Activated T-cell treated with anti-CD3 and anti-CD28 coated beads for 48 hours (primary cell): ENCODE measurements at regions not wholly inside any gene's neighbourhood (a gene's known extent, or its start where the extent isn't known, plus 50 kb on each side); places are given as distances from the start of the nearest gene placed in this dataset.
"Not testable (repeated sequence)": the region's sequence is repeated elsewhere in the genome, so short reads cannot be mapped to it uniquely, and the experiment has no call there.

Experiments used
- DNase-seq: peaks from one replicate; pipeline ENCODE4 v3.0.0-alpha.2; 2020; ENCODE audit warnings: low read depth

GRCh38 chr1:95615421-95615820 lies 381.4 kb downstream of the RWDD3 start:
- no peak for DNase-seq

- DNase-seq, result no peak
These were observed 386.1 kb downstream of the RWDD3 start for GRCh38 chr1:95620076-95620475.

DNA sequence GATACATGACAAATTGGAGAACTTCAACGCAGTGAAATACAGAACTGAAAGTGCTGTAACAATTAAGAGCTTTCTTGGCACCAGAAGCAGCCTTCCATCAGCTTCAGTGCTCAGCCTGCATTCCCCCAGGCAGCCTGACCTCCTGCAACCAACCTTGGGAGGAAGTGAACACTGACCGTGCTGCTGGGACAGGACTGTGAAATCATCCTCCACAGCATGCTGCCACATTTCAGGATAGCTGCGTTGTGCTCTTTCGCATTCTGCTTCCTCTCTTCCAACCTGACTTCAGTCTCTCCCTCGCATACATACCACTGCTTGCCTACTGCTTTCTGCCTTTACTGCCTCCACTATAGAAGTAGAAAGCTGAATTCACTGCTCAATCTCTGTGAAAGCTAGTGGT lies 388.6 kb downstream of the RWDD3 start:
- no peak for DNase-seq

GRCh38 chr1:95625224-95625623 lies 391.2 kb downstream of the RWDD3 start:
- no peak for DNase-seq

DNA sequence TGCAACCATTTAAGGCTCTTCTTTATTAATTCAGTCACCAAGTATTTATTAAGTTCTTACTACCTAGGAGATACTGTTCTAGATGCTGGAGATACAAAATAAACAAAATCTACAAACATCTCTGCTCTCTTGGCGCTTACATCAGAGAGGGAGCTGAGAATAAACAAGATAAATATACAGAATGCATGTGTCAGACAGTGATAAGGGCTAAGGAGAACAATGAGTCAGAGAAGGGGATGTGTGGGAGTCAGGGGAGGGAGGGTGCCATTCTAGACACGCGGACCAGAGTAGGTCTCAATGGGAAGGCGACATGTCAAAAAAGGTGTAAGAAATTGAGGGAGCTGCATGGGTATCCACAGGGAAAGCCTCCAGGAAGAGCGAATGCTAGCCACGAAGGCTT lies 393.2 kb downstream of the RWDD3 start:
- DNase-seq, result no peak

DNA sequence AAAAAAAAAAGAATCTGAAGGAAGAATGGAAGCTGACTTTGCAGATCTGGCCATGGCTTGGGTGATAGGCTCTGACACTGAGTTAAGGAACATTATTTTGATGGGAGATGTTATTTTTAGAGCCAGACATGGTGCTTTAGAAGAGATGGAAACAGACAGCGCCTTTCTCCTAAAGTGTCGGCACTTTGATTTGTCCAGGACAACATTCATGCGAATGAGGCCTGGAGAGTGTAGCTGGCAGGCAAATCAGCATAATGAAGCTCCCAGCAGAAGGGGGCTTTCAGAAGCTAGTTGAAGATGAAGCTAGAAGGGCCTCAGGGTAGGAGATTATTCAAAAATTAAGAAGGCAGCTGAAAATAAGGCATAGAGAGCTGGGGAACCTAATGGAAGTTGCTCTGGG lies 397.7 kb downstream of the RWDD3 start:
- no peak for DNase-seq

DNA sequence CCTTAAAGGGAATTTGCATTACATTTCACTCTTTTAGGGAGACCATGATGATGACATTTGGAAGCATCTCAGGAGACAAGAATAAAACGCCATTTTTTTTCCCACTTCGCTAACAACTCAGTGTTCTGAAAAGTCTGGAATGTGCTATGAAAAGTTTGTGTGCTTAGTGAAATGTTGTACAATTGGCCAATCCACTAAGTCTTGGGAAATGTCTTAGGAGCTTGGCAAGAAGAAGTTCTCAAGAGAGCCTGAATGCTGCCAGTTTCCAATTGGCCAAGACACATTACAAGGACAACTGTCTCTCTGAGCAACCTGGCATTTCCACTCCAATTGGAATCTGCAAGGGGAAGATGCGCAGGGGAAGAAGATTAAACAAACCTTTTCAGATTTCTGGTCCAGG lies 401.8 kb downstream of the RWDD3 start:
- no peak for DNase-seq

- no peak for DNase-seq
These were observed 402.9 kb downstream of the RWDD3 start for GRCh38 chr1:95636897-95637296.

DNA sequence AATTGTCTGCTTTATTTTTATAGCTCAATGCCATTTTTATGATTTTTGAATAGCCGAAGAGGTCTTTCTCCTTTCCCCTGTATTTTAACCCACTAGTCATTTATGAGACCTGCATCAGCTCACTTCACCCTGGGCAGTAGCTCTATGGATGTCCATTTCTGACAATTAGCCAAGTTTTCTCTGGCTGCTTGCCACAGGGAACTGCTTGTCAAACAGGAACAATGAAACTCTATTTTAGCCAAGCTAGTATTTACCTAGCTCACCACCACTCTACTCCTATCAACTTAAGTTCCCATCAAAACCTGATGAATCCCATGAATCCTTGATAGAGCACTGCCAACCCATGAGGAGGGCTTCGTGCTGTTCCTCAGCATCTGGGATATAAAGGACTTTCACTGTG lies 406.7 kb downstream of the RWDD3 start:
- DNase-seq, result no peak

- no peak for DNase-seq
These were observed 407.4 kb downstream of the RWDD3 start for GRCh38 chr1:95641386-95641785.

GRCh38 chr1:95642035-95642434 lies 408.0 kb downstream of the RWDD3 start:
- DNase-seq, result no peak

GRCh38 chr1:95643071-95643470 lies 409.1 kb downstream of the RWDD3 start:
- no peak for DNase-seq

GRCh38 chr1:95645126-95645525 lies 411.1 kb downstream of the RWDD3 start:
- not testable (repeated sequence) for DNase-seq

- DNase-seq, result no peak
These were observed 416.6 kb downstream of the RWDD3 start for GRCh38 chr1:95650631-95651030.

- no peak for DNase-seq
These were observed 418.5 kb downstream of the RWDD3 start for GRCh38 chr1:95652423-95652965.

GRCh38 chr1:95653618-95654017 lies 419.6 kb downstream of the RWDD3 start:
- DNase-seq, result no peak

DNA sequence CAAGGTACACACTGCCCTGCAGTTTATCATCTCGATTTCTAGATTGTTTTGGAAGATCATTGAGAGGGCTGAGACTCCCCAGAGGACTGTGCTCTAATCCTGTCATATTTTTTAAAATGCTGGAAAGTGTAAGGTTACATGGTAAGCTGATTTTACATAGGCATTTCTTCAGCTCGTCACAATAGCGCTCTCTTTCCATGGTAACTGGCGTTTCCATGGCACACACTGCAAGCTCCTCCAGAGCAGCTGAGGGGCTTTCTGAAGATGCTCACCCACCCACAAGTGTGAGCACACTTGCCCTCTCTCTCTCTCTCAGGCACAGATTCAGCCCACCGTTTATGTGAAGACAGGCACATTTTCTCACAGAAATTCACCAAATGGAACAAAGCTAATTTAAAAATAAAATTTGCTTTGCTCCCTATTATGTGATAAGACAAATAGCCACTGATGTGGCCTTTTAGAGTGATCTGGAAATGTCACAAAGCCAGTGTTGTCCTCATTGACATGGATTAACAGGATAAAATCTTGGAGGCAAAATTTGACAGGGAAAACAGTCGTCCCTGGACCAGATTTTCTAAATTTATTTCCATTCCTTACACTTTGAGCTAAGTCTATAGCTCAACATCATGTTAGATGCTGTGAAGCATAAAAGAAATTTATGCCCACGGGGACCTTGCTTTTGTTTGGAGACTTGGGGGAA lies 421.5 kb downstream of the RWDD3 start:
- DNase-seq, result no peak

DNA sequence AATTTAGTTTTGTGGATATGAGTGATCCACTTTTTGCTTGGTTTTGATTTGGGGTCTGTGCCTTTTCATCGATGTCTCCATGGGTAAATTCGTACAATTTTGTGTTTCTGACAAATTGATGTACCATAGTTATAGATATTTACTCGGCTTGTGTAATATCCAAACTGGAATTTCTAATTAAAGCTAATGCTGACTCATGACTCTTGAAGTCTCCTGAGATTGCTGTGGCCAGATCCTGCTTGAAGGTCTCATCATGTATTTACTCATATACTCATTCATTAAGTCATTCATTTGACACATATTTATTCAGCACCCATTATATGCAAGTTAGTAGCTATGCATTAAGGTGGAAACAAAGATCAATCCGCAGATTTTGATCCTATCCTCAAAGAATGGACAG lies 423.2 kb downstream of the RWDD3 start:
- DNase-seq, result no peak

DNA sequence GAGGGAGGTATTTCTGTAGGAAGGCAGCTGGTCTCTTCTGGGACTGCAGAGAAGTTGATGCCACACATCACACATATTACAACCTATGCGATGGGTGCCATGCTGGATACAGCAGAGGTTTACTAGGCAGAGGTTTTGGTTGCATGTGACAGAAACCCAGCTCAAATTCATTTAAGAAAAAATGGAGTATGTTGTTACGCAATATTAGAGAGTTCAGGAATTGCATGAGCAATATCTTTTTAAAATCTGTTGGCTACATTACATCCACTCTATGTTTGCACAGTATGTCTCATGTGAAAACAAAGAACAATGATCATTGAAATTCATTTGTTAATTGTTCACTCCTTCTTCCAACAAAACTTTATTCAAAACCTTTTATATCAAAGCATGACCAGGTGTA lies 425.2 kb downstream of the RWDD3 start:
- DNase-seq, result no peak

DNA sequence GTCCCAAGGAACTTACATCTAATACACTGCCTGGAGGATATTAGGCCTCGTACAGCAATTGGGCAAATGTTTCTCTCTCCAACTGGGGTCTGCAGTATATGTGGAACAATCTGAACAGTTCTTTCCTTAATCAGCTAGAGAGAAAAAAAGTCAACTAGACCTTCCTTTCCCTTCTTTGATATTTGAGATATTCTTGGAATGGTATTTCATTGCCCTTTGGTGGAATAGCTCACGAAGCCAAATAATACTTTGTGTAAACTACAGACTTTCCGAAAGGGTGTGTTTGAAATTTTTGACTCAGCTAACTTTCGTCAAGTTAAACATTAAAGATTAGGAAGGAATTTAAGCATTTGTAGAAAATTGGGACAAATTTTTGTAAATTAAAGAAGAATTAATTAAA lies 425.6 kb downstream of the RWDD3 start:
- no peak for DNase-seq

DNA sequence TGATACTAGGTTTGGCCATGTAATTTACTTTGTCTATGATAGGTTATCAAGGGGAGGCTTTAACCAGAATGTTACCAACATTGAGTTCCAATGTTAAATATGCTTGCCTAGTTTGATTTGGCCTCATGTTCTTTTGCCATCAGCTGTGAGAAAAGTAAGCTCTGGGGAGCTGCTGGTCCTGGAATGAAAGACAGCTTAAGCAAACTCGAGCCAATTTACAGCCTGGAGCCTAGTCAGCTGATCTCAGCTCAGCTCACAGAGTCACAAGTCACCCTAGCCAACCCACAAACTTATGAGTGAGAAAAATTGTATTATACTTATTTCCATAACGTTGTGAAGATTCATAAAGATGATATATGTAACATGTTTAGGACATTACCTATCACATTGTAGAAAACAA lies 426.7 kb downstream of the RWDD3 start:
- no peak for DNase-seq

DNA sequence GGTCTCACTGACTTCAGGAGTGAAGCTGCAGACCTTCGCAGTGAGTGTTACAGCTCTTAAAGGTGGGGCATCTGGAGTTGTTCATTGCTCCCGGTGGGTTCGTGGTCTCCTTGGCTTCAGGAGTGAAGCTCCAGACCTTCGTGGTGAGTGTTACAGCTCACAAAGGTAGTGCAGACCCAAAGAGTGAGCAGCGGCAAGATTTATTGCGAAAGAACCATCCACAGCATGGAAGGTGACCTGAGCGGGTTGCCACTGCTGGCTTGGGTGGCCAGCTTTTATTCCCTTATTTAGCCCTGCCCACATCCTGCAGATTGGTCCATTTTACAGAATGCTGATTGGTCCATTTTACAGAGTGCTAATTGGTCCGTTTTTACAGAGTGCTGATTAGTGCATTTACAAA lies 429.5 kb downstream of the RWDD3 start:
- not testable (repeated sequence) for DNase-seq

GRCh38 chr1:95668165-95668564 lies 434.2 kb downstream of the RWDD3 start:
- no peak for DNase-seq

DNA sequence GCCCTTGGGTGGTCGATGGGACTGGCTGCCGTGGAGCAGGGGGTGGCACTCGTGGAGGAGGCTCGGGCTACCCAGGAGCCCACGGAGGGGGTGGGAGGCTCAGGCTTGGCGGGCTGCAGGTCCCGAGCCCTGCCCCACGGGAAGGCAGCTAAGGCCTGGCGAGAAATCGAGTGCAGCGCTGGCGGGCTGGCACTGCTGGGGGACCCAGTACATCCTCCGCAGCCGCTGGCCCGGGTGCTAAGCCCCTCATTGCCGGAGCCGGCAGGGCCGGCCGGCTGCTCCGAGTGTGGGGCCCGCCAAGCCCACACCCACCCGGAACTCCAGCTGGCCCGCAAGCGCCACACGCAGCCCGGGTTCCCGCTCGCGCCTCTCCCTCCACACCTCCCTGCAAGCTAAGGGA lies 435.6 kb downstream of the RWDD3 start:
- not testable (repeated sequence) for DNase-seq
